Mesenteric fat pad (tissue), 1 donor: ENCODE measurements at regions not wholly inside any gene's neighbourhood (a gene's known extent, or its start where the extent isn't known, plus 50 kb on each side); places are given as distances from the start of the nearest gene placed in this dataset.

Source experiments
- DNase-seq: peaks from one replicate; pipeline ENCODE4 v3.0.0-alpha.2; 2020; ENCODE audit warnings: low spot score
- donor health status: DM: yes; HTN: yes; CAD: no.

DNA sequence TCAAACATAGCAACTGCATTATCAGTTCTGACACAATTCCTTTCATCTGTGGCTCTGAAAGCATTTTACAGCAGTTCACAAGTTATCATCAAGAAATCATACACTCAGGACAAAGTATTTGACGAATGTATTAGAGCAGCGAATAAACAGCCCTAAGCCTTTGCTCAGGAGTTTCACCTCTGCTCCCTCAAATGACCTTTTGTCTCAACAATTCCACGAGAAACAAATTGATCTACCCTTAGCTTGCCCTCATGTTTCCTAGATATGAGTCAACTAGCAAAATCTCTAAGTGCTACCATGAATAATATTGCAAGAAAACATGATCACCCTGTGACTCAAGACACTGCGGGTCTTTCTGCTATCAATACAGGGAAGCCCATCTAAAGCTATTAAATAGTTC lies 396.1 kb downstream of the EFNB2 start:
- no peak for DNase-seq

DNA sequence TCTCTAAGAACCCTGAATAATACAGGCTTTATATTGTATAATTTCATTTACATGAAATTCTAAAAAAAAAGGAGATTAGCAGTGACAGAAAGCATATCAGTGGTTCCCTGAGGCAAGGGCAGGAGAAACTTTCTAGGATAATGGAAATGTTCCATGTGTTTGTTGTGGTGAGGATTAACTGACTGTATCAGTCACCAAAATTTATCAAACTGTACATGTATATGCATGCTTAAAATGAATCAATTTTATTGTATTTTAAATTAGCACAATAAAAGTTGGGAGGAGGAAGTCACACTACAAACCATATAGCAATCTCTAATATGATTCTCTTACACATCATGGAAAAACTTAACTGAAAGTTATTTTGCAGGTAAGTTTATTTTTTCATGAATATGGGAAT lies 396.8 kb downstream of the EFNB2 start:
- DNase-seq: no peak

DNA sequence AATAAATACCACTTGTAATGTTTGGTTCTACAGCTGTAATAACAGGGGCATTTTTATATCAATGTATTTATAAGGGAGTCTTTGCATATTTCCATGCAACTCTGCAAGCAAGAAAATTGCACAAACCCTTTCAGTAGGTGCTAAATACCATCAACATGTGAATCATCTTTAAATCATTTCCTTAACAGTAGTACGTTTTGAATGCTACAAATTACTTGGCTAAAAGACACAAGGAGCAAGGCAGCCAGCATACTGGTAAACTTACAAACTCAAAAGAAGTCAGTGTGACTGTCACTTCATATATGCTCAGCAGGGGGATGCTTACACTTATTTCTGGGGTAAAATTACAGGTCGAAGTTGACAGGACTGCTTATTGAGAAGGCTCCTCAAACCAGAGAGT lies 402.4 kb downstream of the EFNB2 start:
- DNase-seq: no peak

DNA sequence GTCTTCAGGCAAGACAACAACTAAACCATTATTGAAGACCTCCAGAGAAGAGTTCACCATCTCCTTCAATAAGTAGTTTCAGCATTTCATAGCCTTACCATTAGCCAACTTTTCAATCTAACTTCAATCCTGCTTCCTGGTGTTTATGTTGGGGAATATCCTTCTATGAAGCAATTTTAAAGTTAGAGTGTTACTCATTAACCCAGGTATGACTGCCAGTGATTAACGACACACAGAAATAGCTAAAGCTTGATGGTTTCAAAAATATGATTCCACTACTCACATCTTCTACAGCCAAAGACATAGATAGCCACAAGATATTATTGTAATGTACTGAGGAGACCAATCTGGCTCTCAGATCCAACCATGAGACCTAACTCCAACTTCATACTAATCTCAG lies 403.2 kb downstream of the EFNB2 start:
- DNase-seq: no peak

DNA sequence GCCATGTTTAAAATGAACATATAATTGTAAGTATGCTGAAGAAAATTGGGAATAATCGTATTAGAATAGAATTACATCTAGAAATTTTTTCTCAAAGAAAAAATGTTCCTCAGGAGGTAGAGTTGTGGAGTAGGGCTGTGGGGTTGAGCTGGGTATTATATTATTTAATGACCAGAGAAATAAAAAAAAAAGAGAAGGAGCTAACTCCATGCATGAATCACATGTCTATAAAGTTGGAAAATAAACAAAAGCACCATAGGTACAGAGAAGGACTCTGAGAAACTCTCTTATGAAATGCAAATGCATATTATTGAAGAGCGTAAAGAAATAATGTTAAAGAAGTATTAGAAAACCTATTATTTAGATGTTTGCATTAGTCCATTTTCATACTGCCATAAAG lies 405.5 kb downstream of the EFNB2 start:
- no peak for DNase-seq

DNA sequence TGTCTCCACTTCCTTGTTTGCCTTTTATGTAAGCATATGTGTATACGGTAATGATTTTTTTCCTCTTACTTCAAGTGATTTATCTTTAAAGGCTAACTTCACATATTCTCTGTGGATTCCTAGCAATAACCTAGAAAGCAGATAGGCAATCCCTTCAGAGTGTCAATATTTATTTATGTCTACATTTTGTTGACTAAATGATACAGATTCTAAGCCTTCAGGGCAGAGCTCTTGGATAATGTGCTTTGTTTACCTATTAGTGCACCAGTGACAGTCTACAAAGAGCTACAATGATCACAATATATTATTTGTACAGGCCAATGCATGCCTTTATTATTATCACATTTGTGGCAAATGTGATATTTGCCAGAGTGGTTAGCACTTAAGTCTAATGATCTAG lies 406.2 kb downstream of the EFNB2 start:
- no peak for DNase-seq

DNA sequence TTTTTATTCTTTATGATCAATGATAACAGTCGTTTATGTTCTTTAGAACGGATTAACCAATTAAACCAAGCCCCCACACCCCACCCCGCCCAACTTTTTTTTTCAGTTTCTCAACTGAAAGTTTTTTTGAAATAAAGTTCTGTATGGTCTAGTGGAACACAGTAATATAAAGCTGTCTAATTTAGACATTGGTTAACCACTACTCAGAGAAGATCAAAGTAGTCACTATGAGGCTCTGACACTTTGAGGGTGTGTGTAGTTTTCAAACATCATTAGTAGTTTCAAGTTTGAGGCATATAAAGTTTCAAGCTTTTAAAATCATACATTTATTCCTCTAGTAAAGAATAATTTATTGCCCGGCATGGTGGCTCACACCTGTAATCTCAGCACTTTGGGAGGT lies 413.2 kb downstream of the EFNB2 start:
- no peak for DNase-seq

DNA sequence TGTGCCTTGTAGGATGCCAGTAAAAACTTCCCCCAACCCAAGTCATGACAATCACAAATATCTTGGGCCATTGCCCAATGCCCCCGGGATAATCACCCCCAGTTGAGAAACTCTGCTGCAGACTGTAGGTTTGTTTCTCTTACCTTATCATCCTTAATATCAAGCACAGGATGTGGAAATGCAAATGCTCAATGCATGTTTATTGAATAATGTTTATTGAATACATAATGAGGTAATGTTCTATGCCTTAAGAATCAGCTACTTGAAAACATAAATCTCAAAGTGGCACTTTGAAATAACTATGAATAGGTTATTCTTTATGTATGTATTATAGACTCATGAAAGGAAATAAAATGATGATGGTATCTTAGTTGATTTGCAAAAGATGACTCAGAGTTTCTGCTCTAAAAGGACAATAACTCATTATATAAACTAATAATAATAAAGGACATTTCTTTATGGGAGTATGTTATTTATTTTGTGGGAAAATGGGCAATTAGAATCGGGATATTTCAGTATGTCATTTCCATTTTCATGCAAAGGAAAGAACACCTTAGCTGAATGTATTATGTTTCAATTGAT lies 414.2 kb downstream of the EFNB2 start:
- DNase-seq: no peak

DNA sequence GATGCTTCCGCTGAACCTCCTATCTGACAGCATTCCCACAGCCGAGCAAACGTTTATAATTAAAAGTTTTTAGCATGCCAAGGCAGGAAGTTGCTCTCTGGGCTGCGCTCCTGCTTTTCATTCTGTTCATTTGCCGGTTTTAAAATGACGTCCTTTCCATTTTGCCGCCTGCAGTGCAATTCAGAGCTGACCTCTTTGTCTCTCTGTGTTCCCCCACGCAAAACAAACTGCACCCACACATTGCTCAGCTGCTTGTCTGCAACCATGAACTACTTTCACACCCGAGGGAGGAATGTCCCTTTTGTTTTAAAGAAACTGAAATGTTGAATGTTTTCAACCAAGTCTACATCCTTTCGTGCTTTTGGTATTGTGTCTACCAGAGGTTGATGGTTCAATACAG lies 416.5 kb downstream of the EFNB2 start:
- no peak for DNase-seq

DNA sequence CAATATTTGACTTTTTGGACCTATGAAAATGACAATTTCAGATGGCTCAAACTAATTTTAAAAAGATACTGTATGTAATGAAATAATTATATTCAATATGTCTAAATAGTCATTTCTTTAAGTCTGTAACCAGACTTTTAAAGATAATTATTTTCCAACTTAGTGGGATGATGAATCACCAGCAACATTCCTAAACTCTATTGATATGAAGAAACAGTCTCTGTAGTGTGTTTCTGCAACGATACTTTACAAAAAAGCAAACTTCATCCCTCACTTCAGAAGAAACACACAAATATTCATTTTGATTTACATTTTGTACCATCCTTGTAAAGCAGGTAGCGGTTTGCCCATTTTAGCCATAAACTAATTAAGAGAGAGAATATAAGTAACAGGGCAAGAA lies 417.4 kb downstream of the EFNB2 start:
- no peak for DNase-seq

DNA sequence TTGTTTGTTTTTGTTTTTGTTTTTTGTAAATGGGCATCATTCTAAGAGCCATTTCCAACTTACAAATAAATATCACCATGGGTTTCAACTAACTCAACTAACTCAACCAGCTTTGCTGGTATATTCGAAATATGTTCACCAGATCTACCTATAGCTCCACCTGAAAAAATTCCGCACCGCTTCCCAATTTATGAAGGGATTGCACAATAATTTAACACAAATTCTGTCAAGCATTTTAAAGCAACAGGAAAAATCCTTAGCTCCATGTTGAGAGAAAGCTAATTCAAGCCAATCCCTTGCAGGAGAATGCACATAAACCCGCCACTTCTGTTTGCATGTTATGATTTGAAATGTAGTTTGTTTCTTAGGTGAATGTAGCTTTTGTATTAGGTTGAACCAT lies 417.8 kb downstream of the EFNB2 start:
- DNase-seq: no peak

DNA sequence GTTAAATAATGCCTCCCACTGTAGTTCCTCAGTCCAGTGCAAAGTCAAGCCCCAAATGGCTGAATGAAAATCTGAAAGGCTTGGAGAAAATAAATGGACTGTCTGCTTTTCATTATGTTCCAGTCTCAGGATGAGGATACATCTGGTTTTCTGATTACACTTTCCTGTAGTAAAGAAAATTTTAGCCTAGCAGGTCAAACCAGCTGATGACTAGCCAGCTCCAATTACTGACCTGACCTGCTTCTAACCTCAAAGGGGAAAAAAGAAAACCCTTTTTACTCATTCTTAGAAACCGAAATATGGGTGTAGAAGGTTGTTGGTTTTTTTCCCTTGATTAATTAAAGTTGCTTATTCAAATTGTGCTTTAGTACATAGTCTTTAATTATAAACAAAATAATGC lies 418.4 kb downstream of the EFNB2 start:
- DNase-seq: no peak

DNA sequence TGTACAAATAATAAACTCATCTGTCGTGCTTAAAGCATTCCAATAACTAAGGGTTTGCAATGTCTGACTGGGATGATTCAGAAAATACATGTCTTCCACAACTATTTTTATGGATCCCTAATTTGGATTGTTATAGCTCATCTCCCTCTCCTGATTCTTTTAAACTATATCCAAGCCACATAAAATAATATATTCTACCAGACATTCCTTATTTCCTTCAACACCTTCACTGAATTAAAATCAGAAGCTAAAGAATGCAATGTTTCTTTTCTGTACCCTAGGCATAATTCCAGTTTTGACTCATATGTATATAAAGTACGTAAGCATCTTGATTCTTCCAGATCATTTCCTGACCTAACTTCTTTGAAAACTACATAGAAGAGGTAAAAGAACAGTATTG lies 420.4 kb downstream of the EFNB2 start:
- no peak for DNase-seq

DNA sequence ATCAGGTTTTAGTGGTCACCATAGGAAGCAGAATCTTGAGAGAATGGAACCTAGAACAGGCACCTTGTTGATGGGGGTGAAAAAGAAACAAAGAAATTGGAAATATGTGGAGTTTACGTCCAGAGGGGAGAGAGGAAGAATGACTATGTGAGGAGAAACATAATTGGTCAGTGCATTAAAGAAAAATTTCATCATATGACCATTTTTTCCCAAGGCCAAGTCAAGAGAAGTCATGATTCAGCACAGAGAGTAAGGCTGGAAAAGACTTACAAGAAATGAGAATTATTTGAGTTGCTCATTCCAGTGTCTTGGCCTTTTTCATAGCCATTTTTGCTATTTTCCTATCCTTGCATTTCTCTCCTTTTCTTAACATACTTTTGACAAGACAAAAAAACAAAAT lies 421.7 kb downstream of the EFNB2 start:
- DNase-seq: no peak

DNA sequence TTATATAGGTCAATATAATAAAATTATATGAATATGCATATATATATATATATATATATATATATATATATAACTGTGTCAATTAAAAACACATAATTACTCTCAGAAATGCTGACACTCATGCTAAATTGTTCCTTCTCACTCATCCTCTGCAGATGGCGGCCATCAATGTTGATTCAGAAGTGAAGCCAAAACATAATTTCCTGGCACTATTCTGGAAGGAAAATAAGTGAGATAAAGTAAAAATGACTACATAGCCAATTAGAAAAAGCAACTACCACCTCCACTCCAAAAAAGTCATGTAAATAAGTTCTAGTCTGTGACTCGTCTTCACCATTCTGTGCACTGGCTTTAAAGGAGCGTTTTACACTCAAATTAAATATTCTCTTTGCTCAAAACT lies 423.3 kb downstream of the EFNB2 start:
- DNase-seq: no peak

DNA sequence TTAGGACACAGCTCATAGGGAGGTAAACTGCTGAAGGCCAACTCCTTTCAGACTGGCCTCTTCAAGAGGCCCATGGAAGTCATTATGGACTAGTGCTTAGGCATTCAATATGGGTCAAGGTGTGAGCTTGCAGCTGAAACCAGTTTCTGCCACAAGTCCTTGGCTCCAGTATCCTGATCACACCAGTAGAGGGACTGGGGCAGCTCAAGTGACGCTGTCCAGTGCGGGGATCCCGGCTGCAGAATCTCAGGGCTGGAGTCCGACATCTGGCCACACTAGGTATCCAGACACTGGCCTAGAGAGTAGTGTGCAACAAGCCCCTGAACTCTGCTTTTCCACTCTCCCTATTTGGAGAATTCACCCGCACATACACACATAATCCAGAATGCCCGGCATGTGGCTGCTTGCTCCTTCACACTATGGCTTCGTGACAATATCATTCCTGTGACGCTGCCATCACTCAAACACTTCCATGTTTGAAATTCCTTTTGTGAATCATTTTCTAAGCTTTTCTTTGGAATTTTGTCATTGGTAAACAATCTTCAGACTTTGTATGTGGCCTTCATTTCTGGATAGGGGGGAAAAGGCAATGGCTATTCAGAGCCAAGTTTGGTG lies 425.1 kb downstream of the EFNB2 start:
- no peak for DNase-seq

DNA sequence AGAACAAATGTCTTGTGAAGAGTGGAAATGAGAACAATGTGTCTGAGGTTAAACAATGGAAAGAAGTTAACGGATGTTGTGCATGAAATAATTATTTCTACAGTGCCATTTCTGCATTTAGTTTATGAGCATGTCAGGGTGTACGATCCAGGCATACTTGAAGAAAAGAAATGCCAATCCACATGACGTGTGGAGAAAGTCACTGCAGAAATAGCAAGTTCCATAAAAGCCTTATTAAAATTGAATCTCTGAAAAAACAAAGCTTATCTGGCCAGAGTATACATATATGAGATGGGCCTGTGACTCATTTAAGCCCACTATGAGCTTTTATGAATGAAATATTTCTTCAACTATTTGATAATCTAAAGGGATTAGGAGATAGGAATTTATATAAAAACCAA lies 426.1 kb downstream of the EFNB2 start:
- DNase-seq: no peak

DNA sequence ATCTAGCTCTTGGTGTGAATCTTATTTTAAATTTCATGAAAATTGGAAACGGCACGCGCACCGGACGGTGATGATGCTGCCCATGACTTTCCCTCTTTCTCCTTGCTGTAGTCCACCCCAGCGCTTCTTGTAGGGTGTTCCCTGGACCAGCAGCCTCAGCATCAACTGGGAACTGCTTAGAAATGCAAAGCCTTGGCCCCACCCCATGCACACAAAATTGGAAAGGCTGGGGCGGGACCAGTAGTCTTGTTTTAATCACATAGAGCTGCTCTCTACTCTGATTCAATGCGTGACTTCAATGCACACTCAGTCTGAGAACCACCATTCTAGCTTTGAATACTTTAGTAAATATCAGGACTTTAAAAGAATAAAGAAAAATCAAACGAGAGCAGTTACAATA lies 427.1 kb downstream of the EFNB2 start:
- DNase-seq: no peak

DNA sequence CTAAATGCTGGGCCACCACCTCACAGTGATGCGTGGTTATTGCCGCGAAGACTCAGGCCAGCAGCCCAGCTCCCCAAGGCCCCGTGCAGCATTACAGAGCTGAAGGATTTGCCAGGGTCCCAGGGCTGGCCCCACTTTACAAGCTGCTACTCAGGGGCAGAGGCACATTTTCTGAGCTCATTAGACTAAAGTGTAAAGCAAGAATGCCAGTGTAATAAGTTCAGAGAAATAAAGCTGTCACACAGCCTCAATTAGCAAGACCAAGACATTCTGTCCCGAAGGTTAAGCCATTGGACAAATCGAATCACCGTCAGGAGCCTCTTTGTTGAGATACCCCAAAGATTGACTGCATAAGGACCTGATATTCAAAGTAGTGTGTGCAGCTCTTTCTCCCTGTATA lies 428.4 kb downstream of the EFNB2 start:
- DNase-seq: no peak

DNA sequence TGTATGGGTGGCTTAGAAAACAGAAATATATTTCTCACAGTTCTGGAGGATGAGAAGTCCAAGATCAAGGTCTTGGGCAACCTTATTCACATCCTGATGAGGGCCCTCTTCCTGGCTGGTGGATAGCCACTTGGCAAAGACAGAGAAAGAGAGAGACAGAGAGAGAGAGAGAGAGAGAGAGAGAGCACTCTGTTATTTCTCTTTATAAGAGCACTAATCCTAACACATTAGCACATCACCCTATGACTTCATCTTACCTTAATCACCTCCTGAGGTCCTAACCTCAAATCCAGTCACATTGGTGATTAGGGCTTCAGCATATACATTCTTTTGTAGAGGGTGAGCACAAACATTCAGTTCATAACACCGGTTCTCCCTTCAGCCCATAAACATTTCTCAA lies 430.3 kb downstream of the EFNB2 start:
- no peak for DNase-seq

DNA sequence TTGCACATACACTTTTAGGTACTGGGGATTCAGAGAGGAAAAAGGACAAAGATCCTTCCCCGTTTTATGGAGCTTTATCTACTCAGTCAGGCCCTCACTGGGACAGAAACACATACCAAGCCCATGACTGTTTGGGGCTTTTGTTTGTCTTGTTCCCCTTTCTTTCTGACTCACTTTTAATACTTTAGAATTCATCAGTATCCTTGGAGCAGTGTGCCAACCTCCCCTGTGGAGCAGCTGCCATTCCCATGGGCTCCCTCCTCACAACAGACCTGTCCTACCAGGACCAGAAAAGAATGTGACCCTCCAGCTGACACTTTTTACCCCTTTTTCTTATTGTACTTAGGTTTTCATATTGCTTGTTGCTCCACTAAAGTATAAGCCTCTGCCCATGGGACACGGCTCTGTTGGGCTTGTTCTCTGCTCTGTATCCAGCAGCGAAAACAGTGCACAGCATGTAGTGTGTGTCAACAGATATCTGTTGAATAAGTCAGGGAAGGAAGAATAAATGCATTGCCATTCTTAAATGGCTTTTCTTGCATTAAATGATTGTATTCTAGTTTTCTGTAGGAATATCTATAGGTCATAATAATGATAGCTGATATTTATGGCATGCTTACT lies 431.1 kb downstream of the EFNB2 start:
- no peak for DNase-seq

DNA sequence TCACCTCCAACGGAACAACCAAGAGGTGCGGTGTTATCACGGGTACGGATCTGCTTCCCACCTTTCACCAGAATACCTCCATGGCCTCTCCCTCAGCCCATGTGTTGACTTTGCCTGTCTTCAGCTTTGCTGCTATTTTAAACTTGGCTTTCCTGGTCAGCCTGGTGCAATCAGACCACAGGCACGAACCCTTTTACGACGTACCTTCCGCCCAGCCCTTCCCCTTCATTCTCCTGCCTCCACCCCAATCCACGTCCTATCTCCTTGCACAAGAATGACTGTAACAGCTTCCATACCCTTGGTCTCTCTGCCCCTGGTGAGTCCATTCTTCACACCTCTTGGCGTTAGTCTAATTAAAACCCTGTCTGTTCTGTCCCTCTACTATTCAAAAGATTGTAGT lies 431.7 kb downstream of the EFNB2 start:
- no peak for DNase-seq

DNA sequence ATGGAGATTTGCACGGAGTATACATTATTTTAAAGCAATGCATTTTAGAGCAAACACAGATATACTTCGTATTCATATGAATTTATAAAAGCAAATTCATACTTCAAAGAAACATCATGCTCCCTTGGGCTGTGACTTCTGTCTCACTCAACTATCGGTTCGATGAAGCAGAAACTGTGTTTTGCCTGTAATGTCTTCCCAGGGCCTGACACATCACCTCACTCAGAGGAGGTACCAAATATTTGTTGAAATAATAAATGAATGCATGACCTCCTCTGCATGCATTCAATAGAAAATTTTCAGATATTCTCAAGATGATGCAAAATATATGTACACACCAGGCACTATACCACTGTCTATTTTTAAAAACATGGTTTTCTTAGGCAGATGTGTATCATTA lies 432.7 kb downstream of the EFNB2 start:
- DNase-seq: no peak
